Keratinocyte (primary cell): ENCODE measurements at regions not wholly inside any gene's neighbourhood (a gene's known extent, or its start where the extent isn't known, plus 50 kb on each side); places are given as distances from the start of the nearest gene placed in this dataset.

ENCODE experiments used
- DNase-seq: peaks from one replicate; pipeline ENCODE4 v3.0.0-alpha.2; 2011; ENCODE audit warnings: low read depth, missing footprints, low spot score
- FAIRE-seq: peaks from 2 replicates; lab custom pipeline; 2011; peaks lifted over from hg19 to GRCh38; lab: Jason Lieb, UNC
- H2AFZ ChIP-seq: 2 replicates; pipeline ENCODE4 v1.6.0; 2012; ENCODE audit warnings: low read length, control low read depth, inconsistent platforms; ENCODE audit not compliant: control insufficient read depth
- H3K27ac ChIP-seq: 2 replicates; pipeline ENCODE4 v1.5.1; 2011; ENCODE audit warnings: low read length; ENCODE audit not compliant: control insufficient read depth, insufficient read depth
- H3K27me3 ChIP-seq: 3 replicates; pipeline ENCODE4 v1.6.0; 2011; ENCODE audit warnings: low read length; ENCODE audit not compliant: control insufficient read depth, insufficient read depth; ENCODE audit errors: extremely low read depth
- H3K36me3 ChIP-seq, 2 experiments: 2 replicates in 1 of 2; 3 replicates in 1 of 2; pipeline ENCODE4 v1.5.1; 2011; ENCODE audit warnings: low read length in 2 of 2, mild to moderate bottlenecking in 1 of 2; ENCODE audit not compliant: control insufficient read depth in 2 of 2, insufficient read depth in 2 of 2; ENCODE audit errors: extremely low read depth in 1 of 2
- H3K4me1 ChIP-seq: 3 replicates; pipeline ENCODE4 v1.5.1; 2011; ENCODE audit warnings: low read length; ENCODE audit not compliant: control insufficient read depth, insufficient read depth; ENCODE audit errors: extremely low read depth
- H3K4me2 ChIP-seq: 3 replicates; pipeline ENCODE4 v1.6.0; 2011; ENCODE audit warnings: low read depth, low read length; ENCODE audit not compliant: control insufficient read depth, insufficient read depth; ENCODE audit errors: extremely low read depth
- H3K4me3 ChIP-seq, 3 experiments: fragments of 200-600 bp in 1 of 3; sonication (generic) in 1 of 3; 2 replicates in 2 of 3; 3 replicates in 1 of 3; pipeline ENCODE4 v1.5.1; 2011 to 2016; ENCODE audit warnings: low read length in 3 of 3, mild to moderate bottlenecking in 3 of 3, control low read depth in 2 of 3, inconsistent platforms in 1 of 3, low read depth in 1 of 3, mixed read lengths in 1 of 3, mixed run types in 1 of 3, moderate library complexity in 1 of 3; ENCODE audit not compliant: control insufficient read depth in 2 of 3, insufficient read depth in 2 of 3; ENCODE audit errors: extremely low read depth in 1 of 3
- H3K79me2 ChIP-seq: 2 replicates; pipeline ENCODE4 v1.6.0; 2012; ENCODE audit warnings: low read length; ENCODE audit not compliant: control insufficient read depth, insufficient read depth
- H3K9ac ChIP-seq: 3 replicates; pipeline ENCODE4 v1.6.0; 2011; ENCODE audit warnings: low read length; ENCODE audit not compliant: control insufficient read depth, insufficient read depth; ENCODE audit errors: extremely low read depth
- H3K9me1 ChIP-seq: 3 replicates; pipeline ENCODE4 v1.6.0; 2011; ENCODE audit warnings: low read length; ENCODE audit not compliant: control insufficient read depth, insufficient read depth; ENCODE audit errors: extremely low read depth
- H3K9me3 ChIP-seq: 2 replicates; pipeline ENCODE4 v1.5.1; 2012; ENCODE audit warnings: low read depth, low read length; ENCODE audit not compliant: control insufficient read depth
- H4K20me1 ChIP-seq: 3 replicates; pipeline ENCODE4 v1.6.0; 2011; ENCODE audit warnings: low read length; ENCODE audit not compliant: control insufficient read depth, insufficient read depth; ENCODE audit errors: extremely low read depth
- EZH2 ChIP-seq: IDR thresholded peaks from one replicate; pipeline ENCODE4 v1.6.1; 2012; ENCODE audit warnings: inconsistent platforms, mild to moderate bottlenecking, low read length, moderate library complexity
- dilution Hi-C: fragments of 300-500 bp; cut with MboI; formaldehyde crosslinking; loops from one replicate; pipeline ENCODE4 v1.7.0; 2020; ENCODE audit warnings: low sequenced_read_pairs; ENCODE audit not compliant: extremely low pct_ligation_motif_present
- TF ChIP-seq, protein P1 (sequence below), 3 experiments: IDR thresholded peaks in 1 of 3; conservative IDR thresholded peaks in 1 of 3; optimal IDR thresholded peaks in 1 of 3; 2 replicates in 2 of 3; 3 replicates in 1 of 3; pipeline versions ENCODE3 to v1.5.1; 2011; ENCODE audit warnings: low read length in 3 of 3, mild to moderate bottlenecking in 3 of 3, moderate library complexity in 2 of 3, control low read depth in 1 of 3, inconsistent platforms in 1 of 3; ENCODE audit not compliant: insufficient read depth in 2 of 3; ENCODE audit errors: extremely low read depth in 1 of 3

DNA sequence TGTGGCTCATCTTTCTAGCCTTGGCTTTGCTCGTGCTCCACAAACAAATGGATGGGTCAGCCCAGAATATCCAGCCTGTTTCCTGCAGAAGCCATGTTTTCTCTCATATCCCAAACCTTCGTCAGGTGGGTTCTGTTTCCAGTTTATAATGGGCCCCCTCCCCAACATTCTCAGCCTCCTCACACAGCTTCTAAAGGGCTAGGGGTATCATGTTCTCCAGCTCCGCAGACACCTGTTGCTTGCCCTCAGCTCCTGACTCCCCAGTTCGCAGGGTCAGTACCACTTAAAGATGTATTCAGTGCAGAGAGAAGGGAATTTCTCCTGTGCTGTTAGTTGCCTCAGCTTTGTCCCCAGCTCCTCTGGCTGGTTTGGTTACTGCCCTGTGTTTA lies 447.3 kb upstream of the JARID2 start:
- Histone ChIP-seq H3K4me3 (no peak overlapping the region), H3K36me3 (no peaks in the 10 kb centered on the region), H3K4me1 (peaks cover 10% of the 10 kb centered on the region), H3K4me2 (no peak overlapping the region), H4K20me1 (no peaks in the 10 kb centered on the region), H3K9me1 (no peaks in the 10 kb centered on the region), H3K9me3 (no peaks in the 10 kb centered on the region), H3K9ac (no peak overlapping the region), H3K27me3 (no peaks in the 10 kb centered on the region), H3K79me2 (no peaks in the 10 kb centered on the region), H2AFZ (no peak overlapping the region), H3K27ac (no peak overlapping the region)
- no peak for FAIRE-seq
- dilution Hi-C loops = no loop called here
- TF ChIP-seq, protein P1, sequence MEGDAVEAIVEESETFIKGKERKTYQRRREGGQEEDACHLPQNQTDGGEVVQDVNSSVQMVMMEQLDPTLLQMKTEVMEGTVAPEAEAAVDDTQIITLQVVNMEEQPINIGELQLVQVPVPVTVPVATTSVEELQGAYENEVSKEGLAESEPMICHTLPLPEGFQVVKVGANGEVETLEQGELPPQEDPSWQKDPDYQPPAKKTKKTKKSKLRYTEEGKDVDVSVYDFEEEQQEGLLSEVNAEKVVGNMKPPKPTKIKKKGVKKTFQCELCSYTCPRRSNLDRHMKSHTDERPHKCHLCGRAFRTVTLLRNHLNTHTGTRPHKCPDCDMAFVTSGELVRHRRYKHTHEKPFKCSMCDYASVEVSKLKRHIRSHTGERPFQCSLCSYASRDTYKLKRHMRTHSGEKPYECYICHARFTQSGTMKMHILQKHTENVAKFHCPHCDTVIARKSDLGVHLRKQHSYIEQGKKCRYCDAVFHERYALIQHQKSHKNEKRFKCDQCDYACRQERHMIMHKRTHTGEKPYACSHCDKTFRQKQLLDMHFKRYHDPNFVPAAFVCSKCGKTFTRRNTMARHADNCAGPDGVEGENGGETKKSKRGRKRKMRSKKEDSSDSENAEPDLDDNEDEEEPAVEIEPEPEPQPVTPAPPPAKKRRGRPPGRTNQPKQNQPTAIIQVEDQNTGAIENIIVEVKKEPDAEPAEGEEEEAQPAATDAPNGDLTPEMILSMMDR (optimal IDR thresholded peaks at IDR 0.05 in 1 of 3, IDR thresholded peaks at IDR 0.05 in 1 of 3, conservative IDR thresholded peaks at IDR 0.05 in 1 of 3; ENCODE audit: extremely low read depth in 1 of 3, insufficient read depth in 2 of 3, low read length in 3 of 3) = no peak
- TF ChIP-seq EZH2 = no peak
- DNase-seq = no peak

DNA sequence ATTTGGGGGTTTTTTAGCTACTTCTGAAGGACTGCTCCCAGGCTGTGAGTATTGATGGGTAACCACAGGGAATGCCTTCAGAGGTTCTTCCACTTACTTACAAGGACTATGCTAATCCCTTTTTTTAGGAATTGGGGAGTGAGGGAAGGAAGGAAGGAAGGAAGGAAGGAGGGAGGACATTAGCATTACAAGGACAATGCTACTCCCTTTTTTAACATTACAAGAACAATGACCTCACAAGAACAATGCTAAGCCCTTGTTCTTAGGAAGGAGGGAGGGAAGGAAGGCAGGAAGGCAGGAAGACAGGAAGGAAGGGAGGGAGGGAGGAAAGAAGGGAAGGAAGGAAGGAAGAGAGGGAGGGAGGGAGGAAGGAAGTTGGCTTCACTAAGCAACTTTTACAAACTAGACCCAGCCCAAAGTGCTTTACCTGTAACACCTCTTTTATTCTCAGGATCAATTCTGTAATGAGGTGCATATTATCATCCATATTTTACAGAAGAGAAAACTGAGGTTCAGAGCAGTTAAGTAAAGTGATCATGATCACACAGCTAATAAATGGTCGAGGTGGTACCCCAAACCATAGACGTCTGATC lies 446.8 kb upstream of the JARID2 start:
- Histone ChIP-seq H3K4me1 (peaks cover 15% of the 10 kb centered on the region), H3K79me2 (no peaks in the 10 kb centered on the region), H3K9me1 (no peaks in the 10 kb centered on the region), H3K27me3 (no peaks in the 10 kb centered on the region), H4K20me1 (no peaks in the 10 kb centered on the region), H3K27ac (no peak overlapping the region), H3K36me3 (no peaks in the 10 kb centered on the region), H3K9me3 (no peaks in the 10 kb centered on the region), H3K9ac (no peak overlapping the region), H3K4me2 (no peak overlapping the region), H2AFZ (no peak overlapping the region), H3K4me3 (no peak overlapping the region)
- FAIRE-seq (no peak), DNase-seq (no peak)
- TF ChIP-seq EZH2 = no peak
- TF ChIP-seq, protein P1 (optimal IDR thresholded peaks at IDR 0.05 in 1 of 3, IDR thresholded peaks at IDR 0.05 in 1 of 3, conservative IDR thresholded peaks at IDR 0.05 in 1 of 3; ENCODE audit: extremely low read depth in 1 of 3, insufficient read depth in 2 of 3, low read length in 3 of 3) = no peak
- dilution Hi-C loops = no loop called here
